Uterus (tissue), 3 donors: ENCODE measurements at regions not wholly inside any gene's neighbourhood (a gene's known extent, or its start where the extent isn't known, plus 50 kb on each side); places are given as distances from the start of the nearest gene placed in this dataset.

Experiments
- DNase-seq, 2 donors: peaks; one replicate each; pipeline ENCODE4 v3.0.0-alpha.2; 2019 to 2020
- H3K27ac ChIP-seq, 2 donors: fragments of 200-600 bp; sonication (generic); 1 replicate in 1 of 2; 2 replicates in 1 of 2; pipeline ENCODE4 v1.5.1; 2016 to 2018
- H3K27me3 ChIP-seq, 2 donors: fragments of 200-600 bp; sonication (generic); one replicate each; pipeline ENCODE4 v1.5.1; 2018 to 2019; ENCODE audit warnings: control low read depth in 1 of 2
- H3K36me3 ChIP-seq, 2 donors: fragments of 200-600 bp; sonication (generic); one replicate each; pipeline ENCODE4 v1.5.1; 2019; ENCODE audit warnings: control low read depth in 1 of 2
- H3K4me1 ChIP-seq, 2 donors: fragments of 200-600 bp; sonication (generic); one replicate each; pipeline ENCODE4 v1.5.1; 2018 to 2019; ENCODE audit warnings: control low read depth in 1 of 2
- H3K4me3 ChIP-seq, 2 donors: fragments of 200-600 bp; sonication (generic); 1 replicate in 1 of 2; 2 replicates in 1 of 2; pipeline ENCODE4 v1.5.1; 2018 to 2019; ENCODE audit warnings: mild to moderate bottlenecking in 1 of 2
- H3K9me3 ChIP-seq, 2 donors: fragments of 200-600 bp; sonication (generic); one replicate each; pipeline ENCODE4 v1.5.1; 2019; ENCODE audit warnings: control low read depth in 1 of 2
- POLR2A ChIP-seq, 2 donors: fragments of 450-650 bp; IDR thresholded peaks; one replicate each; pipeline ENCODE4 v1.6.1; 2016; ENCODE audit warnings: antibody characterized with exemption in 2 of 2, mild to moderate bottlenecking in 1 of 2, moderate library complexity in 1 of 2
- intact Hi-C: fragments of 100-400 bp; cut with DNase I; formaldehyde crosslinking; loops from one replicate; pipeline ENCODE4 v1.15.1; 2023; ENCODE audit warnings: low total_unique reads
- TF ChIP-seq, protein P1 (sequence below), 4 experiments: fragments of 200-600 bp in 2 of 4; fragments of 450-650 bp in 2 of 4; sonication (generic) in 2 of 4; IDR thresholded peaks; one replicate each; pipeline ENCODE4 v1.5.1; 2016 to 2019; ENCODE audit warnings: antibody characterized with exemption in 4 of 4, mild to moderate bottlenecking in 2 of 4, moderate library complexity in 1 of 4
- donor health status: DM: yes; HTN: yes; CAD: no.

DNA sequence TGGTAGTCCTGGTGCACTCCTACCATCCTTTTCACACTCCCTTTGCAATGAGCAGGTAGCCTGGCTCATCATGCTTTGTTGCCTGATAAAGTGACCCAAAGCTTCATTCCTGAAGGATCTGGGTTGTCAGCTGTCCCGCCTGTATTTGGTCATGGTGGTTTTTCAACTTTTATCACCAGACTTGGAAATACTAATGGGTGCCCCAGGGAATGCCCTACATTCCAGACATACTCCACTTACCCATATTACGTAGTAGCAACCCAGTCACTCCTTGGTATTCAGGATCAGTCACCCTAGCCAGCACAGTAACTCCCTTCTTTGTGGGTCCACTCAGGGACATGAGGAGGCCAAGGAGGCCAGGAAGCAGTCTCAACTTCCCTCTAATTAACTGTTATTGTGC lies 199.2 kb downstream of the MAFB start:
- intact Hi-C loops, result no loop called here
- Histone ChIP-seq H3K4me3 (no peak overlapping the region), H3K36me3 (no peaks in the 10 kb centered on the region), H3K27ac (no peak overlapping the region), H3K27me3 (peaks cover 0 to 4% of the 10 kb centered on the region in 2 donors), H3K9me3 (no peaks in the 10 kb centered on the region), H3K4me1 (no peaks in the 10 kb centered on the region)
- TF ChIP-seq, protein P1, sequence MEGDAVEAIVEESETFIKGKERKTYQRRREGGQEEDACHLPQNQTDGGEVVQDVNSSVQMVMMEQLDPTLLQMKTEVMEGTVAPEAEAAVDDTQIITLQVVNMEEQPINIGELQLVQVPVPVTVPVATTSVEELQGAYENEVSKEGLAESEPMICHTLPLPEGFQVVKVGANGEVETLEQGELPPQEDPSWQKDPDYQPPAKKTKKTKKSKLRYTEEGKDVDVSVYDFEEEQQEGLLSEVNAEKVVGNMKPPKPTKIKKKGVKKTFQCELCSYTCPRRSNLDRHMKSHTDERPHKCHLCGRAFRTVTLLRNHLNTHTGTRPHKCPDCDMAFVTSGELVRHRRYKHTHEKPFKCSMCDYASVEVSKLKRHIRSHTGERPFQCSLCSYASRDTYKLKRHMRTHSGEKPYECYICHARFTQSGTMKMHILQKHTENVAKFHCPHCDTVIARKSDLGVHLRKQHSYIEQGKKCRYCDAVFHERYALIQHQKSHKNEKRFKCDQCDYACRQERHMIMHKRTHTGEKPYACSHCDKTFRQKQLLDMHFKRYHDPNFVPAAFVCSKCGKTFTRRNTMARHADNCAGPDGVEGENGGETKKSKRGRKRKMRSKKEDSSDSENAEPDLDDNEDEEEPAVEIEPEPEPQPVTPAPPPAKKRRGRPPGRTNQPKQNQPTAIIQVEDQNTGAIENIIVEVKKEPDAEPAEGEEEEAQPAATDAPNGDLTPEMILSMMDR (IDR thresholded peaks at IDR 0.05), result no peak
- no peak for TF ChIP-seq POLR2A (IDR thresholded peaks at IDR 0.05)
- no peak for DNase-seq

DNA sequence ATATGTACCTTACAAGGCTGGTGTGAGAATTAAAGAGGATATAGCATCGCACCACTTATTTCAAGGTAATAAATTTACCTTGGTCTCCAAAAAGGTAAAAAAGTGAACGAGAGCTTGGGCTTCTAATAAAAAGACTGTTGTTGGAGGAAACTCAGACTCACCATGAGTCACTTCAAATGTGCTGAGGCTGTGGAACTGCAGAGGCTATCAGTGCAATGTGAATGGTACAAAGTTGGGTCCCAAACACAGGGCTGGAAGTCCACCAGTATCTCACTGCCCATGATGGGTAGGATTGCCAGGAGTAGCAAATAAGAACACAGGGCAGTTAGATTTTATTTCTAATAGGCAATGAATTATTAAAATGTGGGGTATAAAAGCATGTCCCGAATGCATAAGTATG lies 200.6 kb downstream of the MAFB start:
- Histone ChIP-seq H3K36me3 (no peaks in the 10 kb centered on the region), H3K27me3 (peaks cover 0 to 4% of the 10 kb centered on the region in 2 donors), H3K27ac (no peak overlapping the region), H3K4me3 (no peak overlapping the region), H3K9me3 (no peaks in the 10 kb centered on the region), H3K4me1 (no peaks in the 10 kb centered on the region)
- intact Hi-C loops, result no loop called here
- TF ChIP-seq POLR2A (IDR thresholded peaks at IDR 0.05), result no peak
- TF ChIP-seq, protein P1 (IDR thresholded peaks at IDR 0.05), result no peak
- DNase-seq, result no peak

DNA sequence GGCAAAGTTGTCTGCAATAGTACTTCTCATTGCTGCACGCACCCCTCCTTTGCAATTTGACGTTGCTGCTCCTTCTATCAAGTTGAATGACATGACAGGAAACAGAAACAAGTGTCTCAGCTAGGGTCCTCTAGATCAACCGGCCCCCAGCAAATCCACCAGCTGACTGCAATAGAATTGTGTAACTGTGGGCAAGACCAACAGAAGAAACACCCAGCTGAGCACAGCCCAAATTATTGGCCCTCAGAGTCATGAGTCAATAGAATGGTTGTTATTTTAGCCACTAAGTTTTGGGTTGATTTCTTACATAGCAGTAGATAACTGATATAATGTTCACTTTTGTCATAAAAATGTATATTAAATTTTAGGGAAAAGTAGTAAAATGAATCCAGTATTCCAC lies 202.7 kb downstream of the MAFB start:
- Histone ChIP-seq H3K4me1 (no peaks in the 10 kb centered on the region), H3K27ac (no peak overlapping the region), H3K9me3 (no peaks in the 10 kb centered on the region), H3K27me3 (peaks cover 0 to 4% of the 10 kb centered on the region in 2 donors), H3K4me3 (no peak overlapping the region), H3K36me3 (no peaks in the 10 kb centered on the region)
- intact Hi-C loops, result no loop called here
- TF ChIP-seq, protein P1 (IDR thresholded peaks at IDR 0.05), result no peak
- no peak for TF ChIP-seq POLR2A (IDR thresholded peaks at IDR 0.05)
- no peak for DNase-seq

DNA sequence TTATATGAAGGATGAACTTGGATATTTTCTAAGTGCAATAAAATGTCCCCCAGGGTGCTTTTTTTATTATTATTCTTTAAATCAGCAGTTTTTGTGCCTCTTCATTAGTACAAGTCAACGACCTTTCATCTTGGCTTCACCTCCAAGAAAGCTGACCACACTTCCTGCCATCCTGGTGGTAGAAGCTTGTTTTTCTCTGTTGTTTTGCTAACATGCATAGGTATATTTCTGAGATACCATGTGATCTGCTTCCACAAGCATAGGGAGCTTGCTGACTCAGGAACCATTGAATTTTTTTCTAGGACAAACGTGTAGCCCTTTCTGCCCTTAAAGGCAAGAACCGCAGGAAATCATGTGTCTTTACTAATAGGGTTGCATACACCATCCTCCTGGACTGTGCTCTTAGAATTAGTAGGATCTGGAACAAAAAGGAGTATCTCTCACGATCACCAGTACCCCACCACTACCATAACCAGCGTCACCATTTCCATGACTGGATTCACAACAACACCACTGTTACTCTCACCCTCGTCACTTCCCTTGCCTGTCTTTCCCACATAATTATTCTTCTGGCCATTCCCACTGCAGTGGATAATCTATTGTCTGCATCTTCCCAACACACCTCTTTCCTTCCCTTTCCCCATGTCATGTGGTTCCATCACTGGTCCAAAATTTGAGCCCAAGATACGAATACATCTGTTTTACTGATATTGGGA lies 207.1 kb downstream of the MAFB start:
- Histone ChIP-seq H3K9me3 (no peaks in the 10 kb centered on the region), H3K4me1 (no peaks in the 10 kb centered on the region), H3K4me3 (no peak overlapping the region), H3K27ac (no peak overlapping the region), H3K36me3 (no peaks in the 10 kb centered on the region), H3K27me3 (peaks cover 0 to 4% of the 10 kb centered on the region in 2 donors)
- no peak for TF ChIP-seq POLR2A (IDR thresholded peaks at IDR 0.05)
- TF ChIP-seq, protein P1 (IDR thresholded peaks at IDR 0.05), result no peak
- DNase-seq, result no peak
- intact Hi-C loops, result no loop called here

DNA sequence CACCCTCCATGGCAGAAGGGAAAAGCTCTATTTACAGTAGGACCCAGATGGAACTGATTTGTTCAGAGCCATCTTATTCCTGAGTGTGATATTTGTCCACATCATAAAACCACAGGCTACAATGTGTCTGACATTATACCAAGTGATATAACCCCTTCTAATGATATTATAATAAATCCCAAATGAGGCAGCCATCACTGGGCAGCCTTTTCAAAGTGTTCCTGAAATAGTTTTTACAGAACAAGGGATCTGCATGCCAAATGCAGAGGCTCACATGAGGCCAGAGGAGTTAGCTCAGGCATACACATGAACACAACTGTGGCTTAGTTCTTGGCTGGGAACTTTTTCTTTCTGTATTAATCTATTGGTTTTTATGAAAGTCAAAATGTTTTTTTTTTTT lies 207.7 kb downstream of the MAFB start:
- no peak for DNase-seq

More for the DNA sequence above, 207.7 kb downstream of the MAFB start:
- Histone ChIP-seq H3K36me3 (no peaks in the 10 kb centered on the region), H3K9me3 (no peaks in the 10 kb centered on the region), H3K27me3 (peaks cover 0 to 4% of the 10 kb centered on the region in 2 donors), H3K27ac (no peak overlapping the region), H3K4me3 (no peak overlapping the region), H3K4me1 (no peaks in the 10 kb centered on the region)
- TF ChIP-seq POLR2A (IDR thresholded peaks at IDR 0.05), result no peak
- TF ChIP-seq, protein P1 (IDR thresholded peaks at IDR 0.05), result no peak
- intact Hi-C loops, result no loop called here
